MM.1S (cell line): ENCODE measurements at regions not wholly inside any gene's neighbourhood (a gene's known extent, or its start where the extent isn't known, plus 50 kb on each side); places are given as distances from the start of the nearest gene placed in this dataset.

Source experiments
- EZH2 ChIP-seq: fragments of 300-600 bp; sonication (generic); optimal IDR thresholded peaks from 2 replicates; pipeline ENCODE3; 2017; ENCODE audit warnings: low read depth, mild to moderate bottlenecking, antibody characterized with exemption, low read length, mixed read lengths
- EZH2phosphoT487 ChIP-seq: fragments of 300-600 bp; sonication (generic); IDR thresholded peaks from 2 replicates; pipeline ENCODE4 v1.6.1; 2018; ENCODE audit warnings: antibody characterized with exemption, low read length
- TF ChIP-seq, protein P1 (sequence below): fragments of 300-600 bp; sonication (generic); IDR thresholded peaks from 2 replicates; pipeline ENCODE4 v1.5.1; 2016; ENCODE audit warnings: antibody characterized with exemption, low read length, mixed read lengths

DNA sequence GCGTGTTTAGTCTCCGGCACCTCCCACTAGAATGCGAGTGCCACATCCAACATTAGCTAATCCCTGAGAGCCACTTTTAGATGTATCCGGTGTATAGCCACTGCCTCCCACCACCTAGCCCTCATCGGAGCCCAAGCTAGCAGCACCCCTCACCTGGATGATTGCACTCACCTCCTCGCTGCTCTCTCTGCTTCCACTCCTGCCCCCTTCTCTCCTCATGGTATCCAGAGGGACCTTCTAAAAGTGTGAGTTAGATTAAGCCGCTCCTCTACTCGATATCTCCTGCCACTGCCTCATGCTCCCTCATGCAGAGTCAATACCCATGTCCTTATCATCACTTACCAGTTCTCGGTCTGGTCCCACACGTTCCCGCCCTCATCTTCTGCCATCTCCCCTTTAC lies 125.3 kb downstream of the RAB11FIP2 start:
- TF ChIP-seq EZH2: no peak
- TF ChIP-seq, protein P1, sequence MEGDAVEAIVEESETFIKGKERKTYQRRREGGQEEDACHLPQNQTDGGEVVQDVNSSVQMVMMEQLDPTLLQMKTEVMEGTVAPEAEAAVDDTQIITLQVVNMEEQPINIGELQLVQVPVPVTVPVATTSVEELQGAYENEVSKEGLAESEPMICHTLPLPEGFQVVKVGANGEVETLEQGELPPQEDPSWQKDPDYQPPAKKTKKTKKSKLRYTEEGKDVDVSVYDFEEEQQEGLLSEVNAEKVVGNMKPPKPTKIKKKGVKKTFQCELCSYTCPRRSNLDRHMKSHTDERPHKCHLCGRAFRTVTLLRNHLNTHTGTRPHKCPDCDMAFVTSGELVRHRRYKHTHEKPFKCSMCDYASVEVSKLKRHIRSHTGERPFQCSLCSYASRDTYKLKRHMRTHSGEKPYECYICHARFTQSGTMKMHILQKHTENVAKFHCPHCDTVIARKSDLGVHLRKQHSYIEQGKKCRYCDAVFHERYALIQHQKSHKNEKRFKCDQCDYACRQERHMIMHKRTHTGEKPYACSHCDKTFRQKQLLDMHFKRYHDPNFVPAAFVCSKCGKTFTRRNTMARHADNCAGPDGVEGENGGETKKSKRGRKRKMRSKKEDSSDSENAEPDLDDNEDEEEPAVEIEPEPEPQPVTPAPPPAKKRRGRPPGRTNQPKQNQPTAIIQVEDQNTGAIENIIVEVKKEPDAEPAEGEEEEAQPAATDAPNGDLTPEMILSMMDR: no peak
- no peak for TF ChIP-seq EZH2phosphoT487
